Mesenchymal stem cell (in vitro differentiated cells and primary cell): ENCODE measurements at regions not wholly inside any gene's neighbourhood (a gene's known extent, or its start where the extent isn't known, plus 50 kb on each side); places are given as distances from the start of the nearest gene placed in this dataset.
A peak's percentile ranks its signal among the peaks of the same experiment; 100 is the strongest.

Experiments used
- DNase-seq: peaks from one replicate; pipeline ENCODE4 v3.0.0-alpha.2; 2013
- H2AFZ ChIP-seq: one replicate; pipeline ENCODE4 v1.6.1; 2013; ENCODE audit warnings: low read depth, mild to moderate bottlenecking, control low read depth, inconsistent platforms, low read length, moderate library complexity
- H2AK5ac ChIP-seq: 2 replicates; pipeline ENCODE4 v1.6.1; 2013; ENCODE audit warnings: low read length, moderate library complexity, mild to moderate bottlenecking, inconsistent platforms; ENCODE audit not compliant: severe bottlenecking
- H2BK120ac ChIP-seq: one replicate; pipeline ENCODE4 v1.6.1; 2013; ENCODE audit warnings: low read depth, mild to moderate bottlenecking, inconsistent platforms, low read length, moderate library complexity
- H2BK12ac ChIP-seq, 2 experiments: one replicate each; pipeline ENCODE4 v1.6.1; 2013; ENCODE audit warnings: inconsistent platforms in 2 of 2, low read length in 2 of 2, mild to moderate bottlenecking in 2 of 2, moderate library complexity in 2 of 2, control low read depth in 1 of 2
- H2BK15ac ChIP-seq: one replicate; pipeline ENCODE4 v1.6.1; 2013; ENCODE audit warnings: mild to moderate bottlenecking, low read depth, inconsistent platforms; ENCODE audit not compliant: poor library complexity, severe bottlenecking
- H2BK5ac ChIP-seq: 2 replicates; pipeline ENCODE4 v1.6.1; 2013; ENCODE audit warnings: low read depth, mild to moderate bottlenecking, low read length, control low read depth, inconsistent platforms; ENCODE audit not compliant: poor library complexity, severe bottlenecking
- H3K14ac ChIP-seq, 2 experiments: one replicate each; pipeline ENCODE4 v1.6.1; 2013; ENCODE audit warnings: inconsistent platforms in 2 of 2, low read length in 2 of 2, control low read depth in 1 of 2, mild to moderate bottlenecking in 1 of 2, moderate library complexity in 1 of 2
- H3K18ac ChIP-seq, 2 experiments: one replicate each; pipeline ENCODE4 v1.6.1; 2013; ENCODE audit warnings: inconsistent platforms in 2 of 2, low read length in 2 of 2, control low read depth in 1 of 2, low read depth in 1 of 2, mild to moderate bottlenecking in 1 of 2
- H3K23ac ChIP-seq, 2 experiments: one replicate each; pipeline ENCODE4 v1.6.1; 2013; ENCODE audit warnings: inconsistent platforms in 2 of 2, low read length in 2 of 2, mild to moderate bottlenecking in 2 of 2, moderate library complexity in 2 of 2, control low read depth in 1 of 2
- H3K27ac ChIP-seq: 2 replicates; pipeline ENCODE4 v1.5.1; 2013; ENCODE audit warnings: mild to moderate bottlenecking, moderate library complexity, low read length, control low read depth, inconsistent platforms; ENCODE audit not compliant: poor library complexity, severe bottlenecking
- H3K27me3 ChIP-seq, 2 experiments: 2 replicates each; pipeline versions ENCODE4 v1.6.1 to v1.7.0; 2013; ENCODE audit warnings: low read length in 2 of 2, mild to moderate bottlenecking in 2 of 2, moderate library complexity in 2 of 2, control low read depth in 1 of 2, inconsistent platforms in 1 of 2; ENCODE audit not compliant: control insufficient read depth in 1 of 2, insufficient read depth in 1 of 2
- H3K36me3 ChIP-seq, 2 experiments: 2 replicates each; pipeline versions ENCODE4 v1.6.1 to v1.7.0; 2013; ENCODE audit warnings: low read length in 2 of 2, control low read depth in 1 of 2, inconsistent platforms in 1 of 2, low read depth in 1 of 2, mild to moderate bottlenecking in 1 of 2; ENCODE audit not compliant: insufficient read depth in 2 of 2, control insufficient read depth in 1 of 2
- H3K4ac ChIP-seq, 2 experiments: one replicate each; pipeline ENCODE4 v1.6.1; 2013; ENCODE audit warnings: inconsistent platforms in 2 of 2, low read length in 2 of 2, mild to moderate bottlenecking in 2 of 2, moderate library complexity in 2 of 2, control low read depth in 1 of 2, low read depth in 1 of 2
- H3K4me1 ChIP-seq: 2 replicates; pipeline ENCODE4 v1.6.1; 2013; ENCODE audit warnings: low read depth, low read length, control low read depth; ENCODE audit not compliant: control insufficient read depth, insufficient read depth
- H3K4me2 ChIP-seq: 2 replicates; pipeline ENCODE4 v1.6.1; 2013; ENCODE audit warnings: low read length, mild to moderate bottlenecking, inconsistent platforms; ENCODE audit not compliant: poor library complexity, severe bottlenecking
- H3K4me3 ChIP-seq, 2 experiments: 2 replicates each; pipeline versions ENCODE4 v1.5.1 to v1.7.0; 2013; ENCODE audit warnings: low read length in 2 of 2, mild to moderate bottlenecking in 2 of 2, control low read depth in 1 of 2, low read depth in 1 of 2; ENCODE audit not compliant: insufficient read depth in 1 of 2
- H3K79me1 ChIP-seq: replicated peaks from 2 replicates; pipeline ENCODE4 v1.6.1; 2013; ENCODE audit warnings: mild to moderate bottlenecking, control low read depth, low read length, inconsistent platforms; ENCODE audit not compliant: poor library complexity, severe bottlenecking
- H3K9ac ChIP-seq: 2 replicates; pipeline ENCODE4 v1.7.0; 2013; ENCODE audit warnings: mild to moderate bottlenecking, low read length, moderate library complexity
- H3K9me3 ChIP-seq: 2 replicates; pipeline ENCODE4 v1.7.0; 2013; ENCODE audit warnings: mild to moderate bottlenecking, low read length; ENCODE audit not compliant: control insufficient read depth
- H4K8ac ChIP-seq: one replicate; pipeline ENCODE4 v1.6.1; 2013; ENCODE audit warnings: inconsistent platforms, mild to moderate bottlenecking, low read length, moderate library complexity
- H4K91ac ChIP-seq: one replicate; pipeline ENCODE4 v1.6.1; 2013; ENCODE audit warnings: mild to moderate bottlenecking, low read length, inconsistent platforms
- WGBS: methylation state at CpG from one replicate; pipeline ENCODE4 v1.1.7; 2013; ENCODE audit warnings: mixed read lengths; 5-methylcytosine and 5-hydroxymethylcytosine counted together

GRCh38 chr4:137762591-137762990 is 230.3 kb upstream of the PCDH18 start:
- Histone ChIP-seq H3K4me2 (no peak overlapping the region), H2BK12ac (no peak overlapping the region), H2BK15ac (no peak overlapping the region), H3K27me3 (no peaks in the 10 kb centered on the region), H3K79me1 (no peaks in the 10 kb centered on the region), H3K36me3 (no peaks in the 10 kb centered on the region), H2AK5ac (no peak overlapping the region), H3K27ac (no peak overlapping the region), H3K14ac (no peak overlapping the region), H3K18ac (no peak overlapping the region), H2AFZ (peak overlapping the region; percentile 61), H3K4ac (no peak overlapping the region), H3K23ac (no peak overlapping the region), H4K91ac (no peak overlapping the region), H2BK120ac (no peak overlapping the region), H3K4me3 (no peak overlapping the region), H3K9me3 (no peaks in the 10 kb centered on the region), H4K8ac (no peak overlapping the region), H3K4me1 (no peaks in the 10 kb centered on the region), H3K9ac (no peak overlapping the region), H2BK5ac (no peak overlapping the region)
- 47% methylated on average over 2 of the region's 3 CpGs for WGBS
- DNase-seq: no peak

- peak overlapping the region; percentile 83 for H3K27ac ChIP-seq
- H3K9ac ChIP-seq: no peak overlapping the region
- no peak overlapping the region for H3K23ac ChIP-seq
- no peak overlapping the region for H3K18ac ChIP-seq
- no peak overlapping the region for H3K4me3 ChIP-seq
- no peaks in the 10 kb centered on the region for H3K4me1 ChIP-seq
- no peaks in the 10 kb centered on the region for H3K36me3 ChIP-seq
- no peak overlapping the region for H3K14ac ChIP-seq
- H3K79me1 ChIP-seq: no peaks in the 10 kb centered on the region
- no peak overlapping the region for H2BK15ac ChIP-seq
- H3K4me2 ChIP-seq: no peak overlapping the region
- H2BK5ac ChIP-seq: no peak overlapping the region
- H4K8ac ChIP-seq: no peak overlapping the region
- H4K91ac ChIP-seq: no peak overlapping the region
- no peak overlapping the region for H2AK5ac ChIP-seq
- WGBS: no CpG with 5 or more reads among the region's 1 CpG
- H3K4ac ChIP-seq: no peak overlapping the region
- H2BK120ac ChIP-seq: no peak overlapping the region
- no peak overlapping the region for H2AFZ ChIP-seq
- H3K27me3 ChIP-seq: no peaks in the 10 kb centered on the region
- DNase-seq: peak; percentile 44
- no peak overlapping the region for H2BK12ac ChIP-seq
- no peaks in the 10 kb centered on the region for H3K9me3 ChIP-seq
Observed at GRCh38 chr4:137754652-137755471, 222.6 kb upstream of the PCDH18 start.

- Histone ChIP-seq H3K4me3 (no peak overlapping the region), H2AFZ (no peak overlapping the region), H2AK5ac (no peak overlapping the region)
Observed at GRCh38 chr4:137749466-137749865, 217.2 kb upstream of the PCDH18 start.

GRCh38 chr4:137748616-137749015 is 216.3 kb upstream of the PCDH18 start:
- Histone ChIP-seq H3K4me2 (no peak overlapping the region), H3K27ac (no peak overlapping the region), H2BK15ac (no peak overlapping the region), H3K18ac (no peak overlapping the region), H3K4me1 (no peaks in the 10 kb centered on the region), H2AK5ac (no peak overlapping the region), H2BK5ac (no peak overlapping the region), H3K27me3 (no peaks in the 10 kb centered on the region), H4K8ac (no peak overlapping the region), H3K36me3 (no peaks in the 10 kb centered on the region), H3K4me3 (no peak overlapping the region), H3K14ac (no peak overlapping the region), H3K79me1 (no peaks in the 10 kb centered on the region), H4K91ac (no peak overlapping the region), H3K4ac (no peak overlapping the region), H3K9me3 (no peaks in the 10 kb centered on the region), H2BK12ac (no peak overlapping the region), H3K23ac (no peak overlapping the region), H2AFZ (no peak overlapping the region), H3K9ac (no peak overlapping the region), H2BK120ac (no peak overlapping the region)
- no peak for DNase-seq
- 94% methylated on average over 2 of the region's 3 CpGs for WGBS

More at GRCh38 chr4:137749466-137749865, 217.2 kb upstream of the PCDH18 start:
- Histone ChIP-seq H3K18ac (no peak overlapping the region), H2BK15ac (no peak overlapping the region), H3K4ac (no peak overlapping the region), H3K14ac (no peak overlapping the region), H2BK120ac (no peak overlapping the region), H3K79me1 (no peaks in the 10 kb centered on the region), H3K9me3 (no peaks in the 10 kb centered on the region), H2BK5ac (no peak overlapping the region), H3K4me2 (no peak overlapping the region), H3K23ac (no peak overlapping the region), H3K27me3 (no peaks in the 10 kb centered on the region), H3K9ac (no peak overlapping the region), H4K8ac (no peak overlapping the region), H3K36me3 (no peaks in the 10 kb centered on the region), H3K27ac (no peak overlapping the region), H3K4me1 (no peaks in the 10 kb centered on the region), H2BK12ac (no peak overlapping the region), H4K91ac (no peak overlapping the region)
- DNase-seq: peak; percentile 15
